ENCODE measurements at regions not wholly inside any gene's neighbourhood (a gene's known extent, or its start where the extent isn't known, plus 50 kb on each side); places are given as distances from the start of the nearest gene placed in this dataset.

GRCh38 chr9:74330487-74331214 lies 166.5 kb upstream of the RORB start:
- H3K27me3 ChIP-seq (ENCODE audit: insufficient read depth, low read depth, severe bottlenecking), result no peaks in the 10 kb centered on the region
- DNase-seq, result no peak
- no peaks in the 10 kb centered on the region for H3K9me3 ChIP-seq (ENCODE audit: severe bottlenecking)
- H3K4me3 ChIP-seq (ENCODE audit: low read depth, low read length), result no peak overlapping the region
- TF ChIP-seq CTCF (IDR thresholded peaks at IDR 0.05; ENCODE audit: low read depth, low read length), result no peak
- no peaks in the 10 kb centered on the region for H3K36me3 ChIP-seq
- H3K27ac ChIP-seq, result no peak overlapping the region

DNA sequence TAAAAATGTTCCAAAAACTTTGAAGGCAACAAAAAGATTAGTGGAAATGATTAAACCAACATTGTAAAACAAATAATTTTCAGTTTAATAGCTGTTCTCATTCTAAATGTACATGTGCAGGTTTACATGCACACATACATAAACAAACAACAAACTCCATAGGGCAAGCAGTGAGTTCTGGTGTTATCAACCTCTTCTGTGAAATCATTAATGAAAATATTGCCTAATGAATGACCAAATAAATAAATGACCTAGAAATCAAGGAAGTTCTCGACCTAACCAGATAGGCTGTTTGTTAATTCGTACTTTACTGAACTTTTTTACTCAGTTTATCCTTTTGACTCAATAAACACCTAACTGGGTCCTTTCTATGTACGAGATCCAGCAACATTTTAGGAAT lies 165.5 kb upstream of the RORB start:
- no peak overlapping the region for H3K4me3 ChIP-seq (ENCODE audit: low read depth, low read length)
- no peak for DNase-seq
- no peak for TF ChIP-seq CTCF (IDR thresholded peaks at IDR 0.05; ENCODE audit: low read depth, low read length)
- H3K27ac ChIP-seq, result no peak overlapping the region
- H3K36me3 ChIP-seq, result no peaks in the 10 kb centered on the region
- H3K27me3 ChIP-seq (ENCODE audit: insufficient read depth, low read depth, severe bottlenecking), result no peaks in the 10 kb centered on the region
- H3K9me3 ChIP-seq (ENCODE audit: severe bottlenecking), result no peaks in the 10 kb centered on the region

GRCh38 chr9:74333384-74334032 lies 163.6 kb upstream of the RORB start:
- no peak for TF ChIP-seq CTCF (IDR thresholded peaks at IDR 0.05; ENCODE audit: low read depth, low read length)
- Histone ChIP-seq H3K36me3 (no peaks in the 10 kb centered on the region), H3K27ac (no peak overlapping the region), H3K4me3 (ENCODE audit: low read depth, low read length) (no peak overlapping the region), H3K27me3 (ENCODE audit: insufficient read depth, low read depth, severe bottlenecking) (no peaks in the 10 kb centered on the region), H3K9me3 (ENCODE audit: severe bottlenecking) (no peaks in the 10 kb centered on the region)
- DNase-seq, result no peak

GRCh38 chr9:74334271-74334670 lies 162.9 kb upstream of the RORB start:
- Histone ChIP-seq H3K36me3 (no peaks in the 10 kb centered on the region), H3K9me3 (ENCODE audit: severe bottlenecking) (no peaks in the 10 kb centered on the region), H3K27me3 (ENCODE audit: insufficient read depth, low read depth, severe bottlenecking) (no peaks in the 10 kb centered on the region), H3K27ac (no peak overlapping the region), H3K4me3 (ENCODE audit: low read depth, low read length) (no peak overlapping the region)
- DNase-seq, result no peak
- TF ChIP-seq CTCF (IDR thresholded peaks at IDR 0.05; ENCODE audit: low read depth, low read length), result no peak

GRCh38 chr9:74336161-74336560 lies 161.0 kb upstream of the RORB start:
- DNase-seq, result no peak
- H3K27ac ChIP-seq, result no peak overlapping the region
- no peak overlapping the region for H3K4me3 ChIP-seq (ENCODE audit: low read depth, low read length)
- no peaks in the 10 kb centered on the region for H3K27me3 ChIP-seq (ENCODE audit: insufficient read depth, low read depth, severe bottlenecking)
- H3K36me3 ChIP-seq, result no peaks in the 10 kb centered on the region
- no peak for TF ChIP-seq CTCF (IDR thresholded peaks at IDR 0.05; ENCODE audit: low read depth, low read length)
- no peaks in the 10 kb centered on the region for H3K9me3 ChIP-seq (ENCODE audit: severe bottlenecking)

Data from WERI-Rb-1 (cell line).